ENCODE measurements at regions not wholly inside any gene's neighbourhood (a gene's known extent, or its start where the extent isn't known, plus 50 kb on each side); places are given as distances from the start of the nearest gene placed in this dataset.

GRCh38 chr2:56889738-56890137 lies 705.9 kb downstream of the CCDC85A start:
- Mint-ChIP-seq H3K27ac (ENCODE audit: unreplicated experiment) (no peak overlapping the region), H3K36me3 (ENCODE audit: low read depth, unreplicated experiment) (no peaks in the 10 kb centered on the region), H3K27me3 (ENCODE audit: unreplicated experiment) (no peaks in the 10 kb centered on the region), H3K4me3 (ENCODE audit: unreplicated experiment) (no peak overlapping the region), H3K4me1 (ENCODE audit: unreplicated experiment) (no peaks in the 10 kb centered on the region), H3K9me3 (ENCODE audit: unreplicated experiment) (no peaks in the 10 kb centered on the region)
- TF ChIP-seq, protein P1, sequence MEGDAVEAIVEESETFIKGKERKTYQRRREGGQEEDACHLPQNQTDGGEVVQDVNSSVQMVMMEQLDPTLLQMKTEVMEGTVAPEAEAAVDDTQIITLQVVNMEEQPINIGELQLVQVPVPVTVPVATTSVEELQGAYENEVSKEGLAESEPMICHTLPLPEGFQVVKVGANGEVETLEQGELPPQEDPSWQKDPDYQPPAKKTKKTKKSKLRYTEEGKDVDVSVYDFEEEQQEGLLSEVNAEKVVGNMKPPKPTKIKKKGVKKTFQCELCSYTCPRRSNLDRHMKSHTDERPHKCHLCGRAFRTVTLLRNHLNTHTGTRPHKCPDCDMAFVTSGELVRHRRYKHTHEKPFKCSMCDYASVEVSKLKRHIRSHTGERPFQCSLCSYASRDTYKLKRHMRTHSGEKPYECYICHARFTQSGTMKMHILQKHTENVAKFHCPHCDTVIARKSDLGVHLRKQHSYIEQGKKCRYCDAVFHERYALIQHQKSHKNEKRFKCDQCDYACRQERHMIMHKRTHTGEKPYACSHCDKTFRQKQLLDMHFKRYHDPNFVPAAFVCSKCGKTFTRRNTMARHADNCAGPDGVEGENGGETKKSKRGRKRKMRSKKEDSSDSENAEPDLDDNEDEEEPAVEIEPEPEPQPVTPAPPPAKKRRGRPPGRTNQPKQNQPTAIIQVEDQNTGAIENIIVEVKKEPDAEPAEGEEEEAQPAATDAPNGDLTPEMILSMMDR (IDR thresholded peaks at IDR 0.05; ENCODE audit: unreplicated experiment), result no peak
- DNase-seq (ENCODE audit: low spot score), result no peak

DNA sequence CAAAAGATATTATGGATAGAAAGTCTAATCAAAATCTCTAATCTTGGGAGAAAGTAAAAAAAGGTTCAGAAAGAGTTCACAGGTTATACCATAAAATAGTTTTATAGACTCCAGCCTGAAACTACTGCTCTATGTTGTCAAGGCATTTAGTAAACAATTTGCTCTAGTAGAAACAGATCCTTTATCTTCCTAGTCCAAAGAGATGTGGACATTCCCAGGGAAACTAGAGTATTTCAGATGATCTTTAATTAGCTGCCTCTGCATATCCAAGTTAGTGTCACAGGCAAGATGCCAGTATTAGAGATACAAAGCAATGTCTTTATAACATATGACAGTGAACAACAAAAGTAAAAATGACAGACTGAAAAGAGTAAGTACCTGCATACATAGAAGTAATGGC lies 708.6 kb downstream of the CCDC85A start:
- Mint-ChIP-seq H3K4me3 (ENCODE audit: unreplicated experiment) (no peak overlapping the region), H3K9me3 (ENCODE audit: unreplicated experiment) (no peaks in the 10 kb centered on the region), H3K4me1 (ENCODE audit: unreplicated experiment) (no peaks in the 10 kb centered on the region), H3K36me3 (ENCODE audit: low read depth, unreplicated experiment) (no peaks in the 10 kb centered on the region), H3K27ac (ENCODE audit: unreplicated experiment) (no peak overlapping the region), H3K27me3 (ENCODE audit: unreplicated experiment) (no peaks in the 10 kb centered on the region)
- TF ChIP-seq, protein P1 (IDR thresholded peaks at IDR 0.05; ENCODE audit: unreplicated experiment), result no peak
- DNase-seq (ENCODE audit: low spot score), result no peak

DNA sequence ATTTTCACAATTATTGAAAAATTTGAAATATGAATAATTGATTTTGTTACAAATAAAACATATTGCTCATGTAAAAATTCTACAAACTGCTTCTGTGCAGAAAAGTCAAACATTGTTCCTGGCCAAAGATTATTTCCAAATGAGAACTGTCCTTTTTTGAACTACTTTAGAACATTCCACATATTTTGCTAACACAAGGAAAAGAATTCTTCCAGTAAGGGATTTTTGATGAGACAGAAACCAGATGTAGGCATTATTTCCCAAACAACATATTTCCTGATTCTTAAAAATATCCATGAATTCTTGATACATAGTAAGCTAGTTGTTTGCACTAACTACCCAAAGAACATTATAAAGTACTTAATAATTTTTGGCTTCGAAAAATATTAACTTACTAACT lies 715.2 kb downstream of the CCDC85A start:
- no peaks in the 10 kb centered on the region for H3K27me3 Mint-ChIP-seq (ENCODE audit: unreplicated experiment)
- no peak for DNase-seq (ENCODE audit: low spot score)
- no peak overlapping the region for H3K27ac Mint-ChIP-seq (ENCODE audit: unreplicated experiment)
- no peaks in the 10 kb centered on the region for H3K9me3 Mint-ChIP-seq (ENCODE audit: unreplicated experiment)
- H3K4me1 Mint-ChIP-seq (ENCODE audit: unreplicated experiment), result no peaks in the 10 kb centered on the region
- H3K36me3 Mint-ChIP-seq (ENCODE audit: low read depth, unreplicated experiment), result no peaks in the 10 kb centered on the region
- no peak overlapping the region for H3K4me3 Mint-ChIP-seq (ENCODE audit: unreplicated experiment)
- TF ChIP-seq, protein P1 (IDR thresholded peaks at IDR 0.05; ENCODE audit: unreplicated experiment), result no peak

DNA sequence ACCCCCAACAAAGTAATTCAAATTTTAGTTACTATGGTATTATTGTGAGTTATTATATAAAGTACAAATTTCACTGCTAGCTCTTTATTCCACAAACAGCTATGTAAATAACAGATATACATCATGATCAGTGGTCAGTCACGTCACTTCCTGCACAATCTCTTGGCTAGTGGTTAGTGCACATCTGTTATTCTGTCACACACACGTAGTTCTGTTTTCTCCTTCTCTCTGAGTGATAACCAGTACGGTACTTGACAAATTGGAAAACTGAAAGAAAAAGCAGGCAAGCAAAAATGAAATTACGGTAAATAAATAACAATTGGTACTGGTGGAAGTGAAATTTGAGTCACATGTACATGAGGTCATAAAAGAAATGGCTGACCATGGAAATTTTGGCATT lies 728.7 kb downstream of the CCDC85A start:
- TF ChIP-seq, protein P1 (IDR thresholded peaks at IDR 0.05; ENCODE audit: unreplicated experiment), result no peak
- Mint-ChIP-seq H3K4me3 (ENCODE audit: unreplicated experiment) (no peak overlapping the region), H3K36me3 (ENCODE audit: low read depth, unreplicated experiment) (no peaks in the 10 kb centered on the region), H3K27ac (ENCODE audit: unreplicated experiment) (no peak overlapping the region), H3K4me1 (ENCODE audit: unreplicated experiment) (no peaks in the 10 kb centered on the region), H3K9me3 (ENCODE audit: unreplicated experiment) (no peaks in the 10 kb centered on the region), H3K27me3 (ENCODE audit: unreplicated experiment) (no peaks in the 10 kb centered on the region)
- no peak for DNase-seq (ENCODE audit: low spot score)

GRCh38 chr2:56918790-56919189 lies 735.0 kb downstream of the CCDC85A start:
- Mint-ChIP-seq H3K9me3 (ENCODE audit: unreplicated experiment) (no peaks in the 10 kb centered on the region), H3K4me1 (ENCODE audit: unreplicated experiment) (peaks cover 3% of the 10 kb centered on the region), H3K27me3 (ENCODE audit: unreplicated experiment) (no peaks in the 10 kb centered on the region), H3K27ac (ENCODE audit: unreplicated experiment) (no peak overlapping the region), H3K4me3 (ENCODE audit: unreplicated experiment) (no peak overlapping the region), H3K36me3 (ENCODE audit: low read depth, unreplicated experiment) (no peaks in the 10 kb centered on the region)
- TF ChIP-seq, protein P1 (IDR thresholded peaks at IDR 0.05; ENCODE audit: unreplicated experiment), result no peak
- DNase-seq (ENCODE audit: low spot score), result no peak
